Fibroblast of skin of abdomen (primary cell): ENCODE measurements at regions not wholly inside any gene's neighbourhood (a gene's known extent, or its start where the extent isn't known, plus 50 kb on each side); places are given as distances from the start of the nearest gene placed in this dataset.

Experiments
- DNase-seq: peaks from one replicate; pipeline ENCODE4 v3.0.0-alpha.2; 2013

DNA sequence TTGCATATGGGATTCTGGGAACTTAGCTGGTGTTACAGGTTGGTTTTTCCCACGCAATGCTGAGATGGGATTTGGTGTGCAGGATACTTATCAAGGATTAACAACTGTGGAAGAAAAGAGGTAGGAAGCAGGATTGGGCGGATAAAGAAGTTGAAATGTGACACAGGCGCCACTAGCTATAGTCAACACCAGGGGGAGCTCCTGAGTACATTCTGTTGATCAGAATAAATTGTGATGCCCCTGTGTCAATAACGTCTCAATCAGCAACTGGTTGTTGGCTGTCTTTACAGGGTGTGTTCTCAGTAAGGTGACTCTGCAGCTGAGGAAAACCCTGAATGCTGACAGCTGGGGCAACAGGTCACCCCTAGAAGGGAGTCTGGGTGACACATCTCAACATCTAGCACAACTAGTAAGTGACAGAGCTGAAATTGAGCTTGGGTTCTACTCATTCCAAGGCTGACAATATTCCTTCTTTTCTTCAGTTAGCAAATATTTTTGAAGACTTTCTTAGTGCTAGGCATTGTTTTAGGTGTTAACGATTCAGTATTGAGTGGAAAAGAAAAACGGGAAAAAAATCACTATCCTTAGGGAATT, 143.0 kb downstream of the ARL6IP6 start:
- DNase-seq: peak; percentile 16

DNA sequence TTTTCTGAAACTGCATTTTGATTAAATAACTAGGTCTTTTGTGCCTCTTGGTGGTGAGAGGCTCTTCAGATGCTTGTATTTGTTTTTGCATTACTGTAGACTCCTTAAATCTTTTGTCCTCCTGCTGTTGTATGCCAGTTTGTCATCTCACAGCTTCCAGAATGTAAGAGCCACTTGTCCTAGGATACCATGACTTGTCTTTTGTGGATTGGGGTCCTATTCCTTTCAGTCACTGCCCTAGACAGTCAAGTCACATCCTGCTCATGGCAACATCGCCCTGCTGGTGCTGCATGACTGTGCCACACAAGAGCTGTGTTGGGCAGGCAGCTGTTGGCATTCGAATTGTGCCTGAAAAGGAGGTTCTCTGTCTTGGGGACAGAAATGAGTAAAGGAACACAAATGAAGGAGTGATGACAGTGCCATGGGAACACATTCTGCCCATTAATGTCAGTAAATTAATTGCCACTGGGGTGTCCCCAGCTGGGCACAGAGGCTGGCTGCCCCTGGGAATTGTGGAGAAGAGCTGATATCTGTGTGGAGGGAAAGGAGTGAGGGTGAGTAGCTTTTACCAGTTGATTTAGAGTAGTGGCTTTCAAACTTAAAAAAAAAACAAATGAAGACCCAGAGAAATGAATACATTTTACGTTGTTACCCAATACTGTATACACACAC, 140.3 kb downstream of the ARL6IP6 start:
- no peak for DNase-seq

DNA sequence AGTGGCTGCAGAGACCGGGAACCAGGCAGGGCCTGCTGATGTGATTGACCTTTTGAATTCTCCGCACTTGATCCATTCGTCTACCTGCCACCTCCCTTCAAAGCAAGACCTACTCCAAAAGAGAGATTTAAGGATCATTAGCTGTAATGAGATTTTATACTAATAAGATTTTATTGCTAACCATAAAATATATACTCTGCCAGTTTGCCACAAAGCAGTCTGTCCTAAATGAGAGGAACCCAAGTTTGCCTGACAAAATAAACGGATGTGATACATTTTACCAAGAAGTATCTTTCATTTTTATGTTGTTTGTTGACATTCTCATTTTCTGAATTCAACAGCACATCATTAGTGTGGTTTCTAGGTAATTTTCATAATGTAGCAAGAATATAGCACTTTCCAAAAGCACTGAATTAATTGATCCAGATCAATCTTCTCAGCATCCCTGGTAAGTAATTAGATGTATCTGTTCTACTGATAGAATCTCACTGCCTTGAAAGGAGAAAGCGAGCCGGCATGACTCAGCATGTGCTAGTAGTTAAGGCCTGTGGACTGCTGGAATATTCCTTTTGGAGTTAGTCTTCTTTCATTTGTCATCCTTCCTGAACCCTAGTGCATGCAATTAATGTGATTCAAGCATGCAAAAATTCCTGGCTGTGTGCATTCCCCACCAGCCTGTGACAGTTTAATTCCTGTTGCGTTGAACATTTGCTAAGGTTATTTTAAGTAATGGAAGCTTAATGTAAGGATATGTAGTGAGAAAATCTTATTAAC, 128.5 kb downstream of the ARL6IP6 start:
- DNase-seq: peak; percentile 89

DNA sequence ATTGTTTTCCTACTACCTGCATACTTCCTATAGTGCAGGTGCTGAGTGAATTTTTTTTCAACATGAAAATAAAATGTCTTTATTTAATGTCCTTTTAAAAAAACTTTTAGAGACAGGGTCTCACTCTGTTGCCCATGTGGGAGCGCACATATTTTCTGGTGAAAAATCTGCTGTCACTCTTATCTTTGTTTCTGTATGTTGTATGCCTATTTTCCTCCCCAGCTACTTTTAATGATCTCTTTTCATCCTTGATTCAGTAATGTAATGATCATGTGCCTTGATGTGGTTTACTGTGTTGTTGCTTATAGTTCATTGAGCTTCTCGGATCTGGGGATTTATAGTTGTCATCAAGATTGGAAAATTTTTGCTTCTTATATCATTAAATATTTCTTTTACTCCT, 117.3 kb downstream of the ARL6IP6 start:
- no peak for DNase-seq

DNA sequence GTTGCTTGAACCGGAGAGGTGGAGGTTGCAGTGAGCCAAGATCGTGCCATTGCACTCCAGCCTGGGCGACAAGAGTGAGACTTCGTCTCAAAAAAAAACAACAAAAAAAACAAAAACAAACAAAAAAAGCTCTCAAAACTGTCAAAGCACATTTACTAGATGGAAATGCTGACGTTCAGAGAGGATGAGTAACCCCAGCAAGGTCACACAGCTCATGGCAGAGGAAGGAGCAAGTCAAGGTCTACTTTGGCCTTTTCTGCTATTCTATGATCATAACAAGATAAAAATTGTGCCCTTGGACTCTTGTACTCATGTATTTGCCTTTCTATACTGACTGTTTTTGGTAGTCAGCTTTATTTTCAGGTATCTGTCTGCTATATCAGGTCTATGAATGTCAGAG, 109.5 kb downstream of the ARL6IP6 start:
- DNase-seq: no peak

DNA sequence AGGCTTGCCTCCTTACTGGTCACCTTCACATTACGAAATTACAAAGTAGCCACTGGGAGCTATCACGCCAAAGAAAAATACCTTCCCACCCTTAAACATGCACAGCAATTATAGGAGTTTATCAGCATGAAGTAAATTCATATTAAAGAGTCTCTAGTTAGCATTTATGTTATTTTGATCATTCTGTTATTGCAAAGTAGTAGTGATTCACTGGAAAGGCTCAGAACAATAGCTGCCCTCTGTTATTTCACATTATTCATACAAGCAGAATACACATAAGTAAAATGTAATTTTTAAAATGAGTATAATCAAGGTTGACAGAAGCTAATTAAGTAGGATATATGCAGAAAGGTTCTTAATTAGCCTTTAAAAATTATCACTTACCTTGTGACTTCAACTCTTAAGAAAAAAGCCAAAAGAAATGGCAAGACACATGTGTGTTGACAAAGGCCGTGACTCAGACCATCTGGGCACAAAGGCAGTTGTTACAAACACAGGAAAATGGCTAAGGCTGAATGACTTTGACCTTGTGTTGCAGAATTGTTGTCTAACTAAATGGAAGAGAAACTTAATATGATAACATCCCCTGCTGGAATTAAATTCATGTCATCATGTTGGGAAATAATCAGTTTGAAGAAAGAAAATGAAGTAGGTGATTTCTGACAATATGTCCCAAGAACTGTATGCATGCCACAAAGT, 108.3 kb downstream of the ARL6IP6 start:
- peak; percentile 21 for DNase-seq

DNA sequence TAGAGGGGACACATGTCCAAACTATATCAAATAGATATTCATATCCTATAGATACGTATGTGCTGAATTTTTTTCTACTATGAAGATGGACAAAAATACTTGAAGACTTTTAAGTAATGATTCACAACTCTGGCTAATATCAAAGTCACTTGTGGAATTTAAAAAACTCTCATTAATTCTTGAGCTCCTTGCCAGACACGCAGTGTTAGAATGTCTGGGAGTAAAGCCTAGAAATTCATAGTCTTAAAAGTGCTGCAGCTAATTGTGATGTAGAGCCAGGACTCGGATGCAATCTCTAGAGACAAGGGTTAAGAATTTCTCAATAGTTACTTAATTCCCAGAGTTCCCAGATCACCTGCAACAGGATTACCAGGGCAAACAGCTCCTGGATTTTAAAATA, 107.4 kb downstream of the ARL6IP6 start:
- peak; percentile 87 for DNase-seq

DNA sequence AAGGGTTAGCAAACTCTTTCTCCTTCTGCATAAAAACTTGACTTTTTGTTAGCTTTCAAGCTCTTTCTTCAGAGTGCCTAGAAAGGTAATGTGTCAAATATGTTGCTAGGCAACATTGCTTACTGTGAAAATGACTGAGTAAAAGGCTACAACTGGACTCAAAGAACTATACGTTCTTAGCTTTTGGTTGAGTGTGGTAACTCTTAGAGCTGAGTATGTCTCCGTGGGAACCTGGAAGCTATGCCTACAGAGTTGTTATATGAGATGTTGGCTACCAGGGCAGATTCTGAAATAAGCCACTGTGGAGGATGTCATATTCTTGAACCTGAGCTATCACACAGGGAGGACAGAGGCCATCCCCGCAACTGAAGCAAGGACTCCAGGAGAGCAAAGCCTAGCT, 105.5 kb downstream of the ARL6IP6 start:
- DNase-seq: no peak

DNA sequence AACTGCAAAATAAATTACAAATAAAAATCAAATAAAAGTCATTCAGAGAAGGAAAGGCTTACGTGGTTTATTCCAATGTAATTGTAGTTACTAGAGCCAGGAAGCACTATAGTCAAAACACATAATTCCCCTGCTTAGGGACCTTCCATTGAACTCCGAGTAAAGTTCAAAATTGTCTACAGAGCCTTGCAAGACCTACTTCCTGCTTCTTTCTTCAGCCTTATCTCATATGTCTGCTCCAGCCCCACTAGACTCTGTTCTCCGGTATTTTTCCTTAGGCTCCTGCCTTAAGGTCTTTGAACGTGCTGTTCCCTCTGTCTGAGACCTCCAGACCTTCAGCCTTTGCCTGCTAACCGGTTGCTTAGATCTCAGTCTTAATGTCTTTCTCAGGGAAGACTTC, 104.3 kb downstream of the ARL6IP6 start:
- DNase-seq: no peak

DNA sequence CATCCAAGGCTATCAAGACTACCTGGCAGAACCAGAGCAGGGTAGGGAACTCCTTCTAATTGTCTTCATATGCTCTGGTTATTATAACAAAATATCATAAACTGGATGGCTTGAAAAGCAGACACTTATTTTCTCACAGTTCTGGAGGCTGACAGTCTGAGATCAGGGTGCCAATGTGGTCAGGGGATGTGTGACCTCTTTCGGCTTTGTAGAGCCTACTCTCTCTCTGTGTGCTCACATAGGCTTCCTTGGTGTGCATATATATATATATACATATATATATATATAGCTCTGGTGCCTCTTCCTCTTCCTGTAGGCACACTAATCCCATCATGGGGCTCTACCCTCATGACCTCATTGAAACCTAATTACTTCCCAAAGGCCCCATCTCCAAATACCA, 101.6 kb downstream of the ARL6IP6 start:
- no peak for DNase-seq

DNA sequence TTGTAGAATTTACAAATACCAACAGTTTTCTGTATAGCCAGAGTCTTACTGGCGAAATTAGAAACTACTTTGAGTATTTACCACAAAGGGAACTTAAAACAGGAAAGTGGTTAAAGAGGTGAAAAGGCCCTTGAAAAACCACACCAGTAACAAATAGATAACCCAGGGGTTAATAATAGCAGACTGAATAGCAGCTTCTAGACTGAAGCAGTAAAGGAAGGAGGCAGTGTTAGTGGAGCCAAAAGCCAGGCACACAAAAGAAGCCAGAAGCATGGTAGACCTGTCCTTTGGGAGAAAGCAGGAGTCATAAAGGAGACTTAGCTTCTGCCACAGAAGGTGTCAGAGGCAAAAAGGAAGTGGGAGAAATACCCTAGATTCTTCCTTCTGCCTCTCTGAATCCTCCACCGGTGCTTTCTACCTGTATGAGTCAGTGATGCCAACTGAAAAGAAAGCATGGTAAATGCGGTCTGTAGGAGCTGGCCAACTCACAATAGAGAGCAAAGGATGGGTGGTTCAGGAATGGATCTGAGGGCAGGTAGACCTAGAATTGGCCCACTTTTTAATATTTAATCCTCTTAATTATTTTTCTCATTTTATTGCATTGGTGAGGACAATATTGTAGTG, 97.3 kb downstream of the ARL6IP6 start:
- no peak for DNase-seq

DNA sequence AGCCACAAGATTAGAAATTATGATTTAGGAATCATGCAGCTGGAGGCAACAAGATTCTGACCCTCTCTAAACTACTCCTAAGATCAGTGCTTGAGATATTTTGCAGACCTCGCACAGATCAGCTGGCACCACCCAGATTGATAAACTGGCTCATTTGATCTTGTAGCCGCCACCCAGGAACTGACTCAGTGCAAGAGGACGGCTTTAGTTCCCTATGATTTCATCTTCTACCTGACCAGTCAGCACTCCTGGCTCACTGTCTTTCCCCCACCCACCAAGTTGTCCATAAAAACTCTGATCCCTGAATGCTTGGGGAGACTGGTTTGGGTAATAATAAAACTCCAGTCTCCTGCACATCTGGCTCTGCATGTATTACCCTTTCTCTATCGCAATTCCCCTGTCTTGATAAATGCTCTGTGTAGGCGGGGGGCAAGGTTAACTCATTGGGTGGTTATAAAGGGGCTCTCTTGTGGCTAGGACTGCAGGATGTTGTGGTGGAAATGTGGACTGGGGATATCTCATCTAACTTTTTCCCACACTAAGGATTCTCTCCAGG, 96.1 kb downstream of the ARL6IP6 start:
- DNase-seq: no peak

DNA sequence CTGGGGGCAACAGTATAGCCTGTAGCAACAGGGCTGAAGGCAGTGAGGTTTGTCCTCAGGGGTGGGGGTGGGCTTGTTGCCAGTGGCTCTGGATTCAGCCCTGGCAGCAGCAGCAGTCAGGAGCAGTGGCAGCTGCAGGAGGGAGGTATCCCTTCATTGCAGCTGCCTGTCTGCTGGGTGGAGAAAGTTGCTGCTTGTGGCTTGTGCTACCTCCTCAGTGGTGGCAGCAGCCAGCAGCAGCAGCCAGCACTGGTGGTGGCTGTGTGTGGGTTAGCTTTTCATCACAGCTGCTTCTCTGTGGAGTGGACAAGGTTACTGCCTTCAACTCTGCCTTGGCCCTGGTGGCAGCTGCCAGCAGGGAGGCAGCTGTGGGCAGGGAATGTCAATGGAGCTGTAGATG, 94.9 kb downstream of the ARL6IP6 start:
- DNase-seq: no peak
